ENCODE measurements at regions not wholly inside any gene's neighbourhood (a gene's known extent, or its start where the extent isn't known, plus 50 kb on each side); places are given as distances from the start of the nearest gene placed in this dataset.
"Not testable (repeated sequence)": the region's sequence is repeated elsewhere in the genome, so short reads cannot be mapped to it uniquely, and the experiment has no call there.

GRCh38 chr7:25069900-25070443, 55.1 kb downstream of the CYCS start:
- peak; percentile 53 to 68 (median 64) for DNase-seq (ENCODE audit: low read depth in 4 of 4, low spot score in 3 of 4)

- DNase-seq (ENCODE audit: low read depth in 4 of 4, low spot score in 3 of 4), result no peak
Measured at GRCh38 chr7:25068502-25069213, 56.4 kb downstream of the CYCS start.

- no peak for DNase-seq (ENCODE audit: low read depth in 4 of 4, low spot score in 3 of 4)
Measured at GRCh38 chr7:25067726-25068501, 57.1 kb downstream of the CYCS start.

- DNase-seq (ENCODE audit: low read depth in 4 of 4, low spot score in 3 of 4), result no peak
Measured at GRCh38 chr7:25066253-25066652, 58.8 kb downstream of the CYCS start.

GRCh38 chr7:25062380-25062779, 62.7 kb downstream of the CYCS start:
- no peak for DNase-seq (ENCODE audit: low read depth in 4 of 4, low spot score in 3 of 4)

- DNase-seq (ENCODE audit: low read depth in 4 of 4, low spot score in 3 of 4), result no peak
Measured at GRCh38 chr7:25060487-25061055, 64.5 kb downstream of the CYCS start.

GRCh38 chr7:25059576-25059975, 65.5 kb downstream of the CYCS start:
- DNase-seq (ENCODE audit: low read depth in 4 of 4, low spot score in 3 of 4), result no peak

GRCh38 chr7:25056368-25056767, 68.7 kb downstream of the CYCS start:
- DNase-seq (ENCODE audit: low read depth in 4 of 4, low spot score in 3 of 4), result no peak

GRCh38 chr7:25055520-25056220, 69.4 kb downstream of the CYCS start:
- DNase-seq (ENCODE audit: low read depth in 4 of 4, low spot score in 3 of 4), result no peak

- DNase-seq (ENCODE audit: low read depth in 4 of 4, low spot score in 3 of 4), result no peak
Measured at GRCh38 chr7:25054819-25055519, 70.1 kb downstream of the CYCS start.

- DNase-seq (ENCODE audit: low read depth in 4 of 4, low spot score in 3 of 4), result no peak
Measured at GRCh38 chr7:25050223-25050622, 70.2 kb upstream of the OSBPL3 start.

- no peak for DNase-seq (ENCODE audit: low read depth in 4 of 4, low spot score in 3 of 4)
Measured at GRCh38 chr7:25048444-25048834, 68.5 kb upstream of the OSBPL3 start.

- not testable (repeated sequence) for DNase-seq (ENCODE audit: low read depth in 4 of 4, low spot score in 3 of 4)
Measured at GRCh38 chr7:25047571-25048443, 67.8 kb upstream of the OSBPL3 start.

- no peak for DNase-seq (ENCODE audit: low read depth in 4 of 4, low spot score in 3 of 4)
Measured at GRCh38 chr7:25037325-25037724, 57.3 kb upstream of the OSBPL3 start.

GRCh38 chr7:25035274-25035673, 55.3 kb upstream of the OSBPL3 start:
- no peak for DNase-seq (ENCODE audit: low read depth in 4 of 4, low spot score in 3 of 4)

GRCh38 chr7:25034136-25034535, 54.2 kb upstream of the OSBPL3 start:
- DNase-seq (ENCODE audit: low read depth in 4 of 4, low spot score in 3 of 4), result no peak

GRCh38 chr7:25032774-25033743, 53.1 kb upstream of the OSBPL3 start:
- no peak for DNase-seq (ENCODE audit: low read depth in 4 of 4, low spot score in 3 of 4)

GRCh38 chr7:25031432-25031831, 51.5 kb upstream of the OSBPL3 start:
- no peak for DNase-seq (ENCODE audit: low read depth in 4 of 4, low spot score in 3 of 4)
